ENCODE measurements at regions not wholly inside any gene's neighbourhood (a gene's known extent, or its start where the extent isn't known, plus 50 kb on each side); places are given as distances from the start of the nearest gene placed in this dataset.

GRCh38 chr10:90591629-90592028 is 266.2 kb downstream of the HTR7 start:
- peaks cover 1 to 2% (median 2%) of the 10 kb centered on the region in 3 donors for H3K27me3 Mint-ChIP-seq (ENCODE audit: low read depth in 3 of 3)
- peak overlapping the region in 1 of 6 donors; percentile 2 for H3K27ac Mint-ChIP-seq
- H3K9me3 Mint-ChIP-seq: peaks cover 0 to 3% (median 0%) of the 10 kb centered on the region in 6 donors
- no peaks in the 10 kb centered on the region for H3K36me3 Mint-ChIP-seq
- H3K4me3 Mint-ChIP-seq: no peak overlapping the region
- DNase-seq: no peak
- H3K4me1 Mint-ChIP-seq: no peaks in the 10 kb centered on the region

GRCh38 chr10:90592638-90593302 is 265.1 kb downstream of the HTR7 start:
- H3K4me3 Mint-ChIP-seq: no peak overlapping the region
- H3K27me3 Mint-ChIP-seq (ENCODE audit: low read depth in 3 of 3): peaks cover 1 to 2% (median 2%) of the 10 kb centered on the region in 3 donors
- no peaks in the 10 kb centered on the region for H3K4me1 Mint-ChIP-seq
- no peak overlapping the region for H3K27ac Mint-ChIP-seq
- no peaks in the 10 kb centered on the region for H3K36me3 Mint-ChIP-seq
- DNase-seq: no peak
- H3K9me3 Mint-ChIP-seq: peaks cover 0 to 3% (median 1%) of the 10 kb centered on the region in 6 donors

GRCh38 chr10:90598513-90598912 is 259.3 kb downstream of the HTR7 start:
- Mint-ChIP-seq H3K4me3 (no peak overlapping the region), H3K36me3 (no peaks in the 10 kb centered on the region), H3K27me3 (ENCODE audit: low read depth in 3 of 3) (peaks cover 0 to 3% (median 2%) of the 10 kb centered on the region in 3 donors), H3K27ac (no peak overlapping the region), H3K9me3 (peaks cover 0 to 5% (median 0%) of the 10 kb centered on the region in 6 donors), H3K4me1 (no peaks in the 10 kb centered on the region)
- DNase-seq: no peak

- Mint-ChIP-seq H3K27ac (no peak overlapping the region), H3K4me3 (no peak overlapping the region), H3K9me3 (peaks cover 0 to 16% (median 2%) of the 10 kb centered on the region in 6 donors), H3K36me3 (no peaks in the 10 kb centered on the region), H3K4me1 (no peaks in the 10 kb centered on the region), H3K27me3 (ENCODE audit: low read depth in 3 of 3) (peaks cover 0 to 3% (median 2%) of the 10 kb centered on the region in 3 donors)
- DNase-seq: no peak
Observed at GRCh38 chr10:90602862-90603610, 254.8 kb downstream of the HTR7 start.

- Mint-ChIP-seq H3K4me3 (no peak overlapping the region), H3K9me3 (peaks cover 0 to 16% (median 4%) of the 10 kb centered on the region in 6 donors), H3K36me3 (no peaks in the 10 kb centered on the region), H3K4me1 (no peaks in the 10 kb centered on the region), H3K27ac (no peak overlapping the region), H3K27me3 (ENCODE audit: low read depth in 3 of 3) (peaks cover 0 to 3% (median 2%) of the 10 kb centered on the region in 3 donors)
- no peak for DNase-seq
Observed at GRCh38 chr10:90604636-90605035, 253.2 kb downstream of the HTR7 start.

- no peak overlapping the region for H3K27ac Mint-ChIP-seq
- peaks cover 0 to 16% (median 2%) of the 10 kb centered on the region in 6 donors for H3K9me3 Mint-ChIP-seq
- H3K4me3 Mint-ChIP-seq: no peak overlapping the region
- peaks cover 0 to 3% (median 2%) of the 10 kb centered on the region in 3 donors for H3K27me3 Mint-ChIP-seq (ENCODE audit: low read depth in 3 of 3)
- DNase-seq: no peak
- no peaks in the 10 kb centered on the region for H3K4me1 Mint-ChIP-seq
- H3K36me3 Mint-ChIP-seq: no peaks in the 10 kb centered on the region
Observed at GRCh38 chr10:90605506-90605905, 252.3 kb downstream of the HTR7 start.

- DNase-seq: no peak
- Mint-ChIP-seq H3K4me3 (no peak overlapping the region), H3K36me3 (no peaks in the 10 kb centered on the region), H3K4me1 (no peaks in the 10 kb centered on the region), H3K9me3 (peaks cover 0 to 8% (median under 1%) of the 10 kb centered on the region in 6 donors), H3K27me3 (ENCODE audit: low read depth in 3 of 3) (peaks cover 0 to 5% (median 0%) of the 10 kb centered on the region in 3 donors), H3K27ac (no peak overlapping the region)
Observed at GRCh38 chr10:90612276-90612675, 245.6 kb downstream of the HTR7 start.

GRCh38 chr10:90614631-90615030 is 243.2 kb downstream of the HTR7 start:
- Mint-ChIP-seq H3K36me3 (no peaks in the 10 kb centered on the region), H3K4me3 (no peak overlapping the region), H3K27me3 (ENCODE audit: low read depth in 3 of 3) (peaks cover 0 to 6% (median 0%) of the 10 kb centered on the region in 3 donors), H3K4me1 (no peaks in the 10 kb centered on the region), H3K9me3 (peaks cover 0 to 4% (median 0%) of the 10 kb centered on the region in 6 donors), H3K27ac (no peak overlapping the region)
- no peak for DNase-seq

GRCh38 chr10:90621577-90621976 is 236.3 kb downstream of the HTR7 start:
- DNase-seq: no peak
- Mint-ChIP-seq H3K4me1 (no peaks in the 10 kb centered on the region), H3K27me3 (ENCODE audit: low read depth in 3 of 3) (peaks cover 0 to 1% (median 0%) of the 10 kb centered on the region in 3 donors), H3K36me3 (no peaks in the 10 kb centered on the region), H3K4me3 (no peak overlapping the region), H3K27ac (no peak overlapping the region), H3K9me3 (peaks cover 0 to 23% (median 2%) of the 10 kb centered on the region in 6 donors)

- DNase-seq: no peak
- Mint-ChIP-seq H3K36me3 (no peaks in the 10 kb centered on the region), H3K4me1 (no peaks in the 10 kb centered on the region), H3K4me3 (no peak overlapping the region), H3K9me3 (peaks cover 0 to 12% (median 2%) of the 10 kb centered on the region in 6 donors), H3K27ac (no peak overlapping the region), H3K27me3 (ENCODE audit: low read depth in 3 of 3) (no peaks in the 10 kb centered on the region)
Observed at GRCh38 chr10:90635111-90635765, 222.6 kb downstream of the HTR7 start.

- no peak for DNase-seq
- H3K9me3 Mint-ChIP-seq: peaks cover 0 to 7% (median under 1%) of the 10 kb centered on the region in 6 donors
- H3K36me3 Mint-ChIP-seq: no peaks in the 10 kb centered on the region
- H3K27me3 Mint-ChIP-seq (ENCODE audit: low read depth in 3 of 3): no peaks in the 10 kb centered on the region
- no peak overlapping the region for H3K4me3 Mint-ChIP-seq
- no peak overlapping the region for H3K27ac Mint-ChIP-seq
- no peaks in the 10 kb centered on the region for H3K4me1 Mint-ChIP-seq
Observed at GRCh38 chr10:90640756-90641155, 217.1 kb downstream of the HTR7 start.

- H3K4me3 Mint-ChIP-seq: no peak overlapping the region
- no peak overlapping the region for H3K27ac Mint-ChIP-seq
- H3K36me3 Mint-ChIP-seq: no peaks in the 10 kb centered on the region
Observed at GRCh38 chr10:90641731-90642130, 216.1 kb downstream of the HTR7 start.

GRCh38 chr10:90642136-90642535 is 215.7 kb downstream of the HTR7 start:
- no peaks in the 10 kb centered on the region for H3K36me3 Mint-ChIP-seq
- H3K9me3 Mint-ChIP-seq: peaks cover 0 to 7% (median under 1%) of the 10 kb centered on the region in 6 donors
- H3K4me1 Mint-ChIP-seq: no peaks in the 10 kb centered on the region
- no peak overlapping the region for H3K27ac Mint-ChIP-seq
- no peak for DNase-seq
- H3K27me3 Mint-ChIP-seq (ENCODE audit: low read depth in 3 of 3): peaks cover 0 to 2% (median 0%) of the 10 kb centered on the region in 3 donors
- no peak overlapping the region for H3K4me3 Mint-ChIP-seq

More at GRCh38 chr10:90641731-90642130, 216.1 kb downstream of the HTR7 start:
- H3K4me1 Mint-ChIP-seq: no peaks in the 10 kb centered on the region
- peaks cover 0 to 2% (median 0%) of the 10 kb centered on the region in 3 donors for H3K27me3 Mint-ChIP-seq (ENCODE audit: low read depth in 3 of 3)
- peaks cover 0 to 7% (median under 1%) of the 10 kb centered on the region in 6 donors for H3K9me3 Mint-ChIP-seq
- DNase-seq: no peak

- no peak for DNase-seq
- H3K4me1 Mint-ChIP-seq: no peaks in the 10 kb centered on the region
- H3K36me3 Mint-ChIP-seq: no peaks in the 10 kb centered on the region
- H3K27ac Mint-ChIP-seq: no peak overlapping the region
- H3K9me3 Mint-ChIP-seq: peaks cover 0 to 8% (median under 1%) of the 10 kb centered on the region in 6 donors
- no peak overlapping the region for H3K4me3 Mint-ChIP-seq
- H3K27me3 Mint-ChIP-seq (ENCODE audit: low read depth in 3 of 3): peaks cover 0 to 2% (median 0%) of the 10 kb centered on the region in 3 donors
Observed at GRCh38 chr10:90642650-90643049, 215.2 kb downstream of the HTR7 start.

Measured in immature natural killer cell (primary cell).